ENCODE measurements at regions not wholly inside any gene's neighbourhood (a gene's known extent, or its start where the extent isn't known, plus 50 kb on each side); places are given as distances from the start of the nearest gene placed in this dataset.

- no peaks in the 10 kb centered on the region for H3K36me3 ChIP-seq
- no peak for TF ChIP-seq CTCF (IDR thresholded peaks at IDR 0.05)
- intact Hi-C loops (cut with DNase I): no loop called here
- 29 to 42% methylated on average over 2 of the region's 2 CpGs for WGBS, 2 donors
- ATAC-seq (no peak), DNase-seq (no peak)
- H3K27ac ChIP-seq: no peak overlapping the region
- H3K4me1 ChIP-seq: no peaks in the 10 kb centered on the region
- H3K9me3 ChIP-seq: peaks cover 0 to 3% (median 0%) of the 10 kb centered on the region in 11 donors
- no peaks in the 10 kb centered on the region for H3K27me3 ChIP-seq
- H3K4me3 ChIP-seq: no peak overlapping the region
Observed at GRCh38 chr4:34943741-34944386, 1300.5 kb downstream of the ARAP2 start.

- Histone ChIP-seq H3K4me1 (no peaks in the 10 kb centered on the region), H3K9me3 (peaks cover 0 to 9% (median 0%) of the 10 kb centered on the region in 11 donors), H3K4me3 (no peak overlapping the region), H3K36me3 (no peaks in the 10 kb centered on the region), H3K27ac (no peak overlapping the region), H3K27me3 (no peaks in the 10 kb centered on the region)
- TF ChIP-seq CTCF (IDR thresholded peaks at IDR 0.05): no peak
- DNase-seq (no peak), ATAC-seq (no peak)
- WGBS, 2 donors: 55 to 66% methylated on average over 2 of the region's 2 CpGs
- intact Hi-C loops (cut with DNase I): no loop called here
Observed at GRCh38 chr4:34950926-34951325, 1293.4 kb downstream of the ARAP2 start.

- Histone ChIP-seq H3K27ac (no peak overlapping the region), H3K4me1 (no peaks in the 10 kb centered on the region), H3K36me3 (no peaks in the 10 kb centered on the region), H3K9me3 (peaks cover 0 to 9% (median 0%) of the 10 kb centered on the region in 11 donors), H3K27me3 (no peaks in the 10 kb centered on the region), H3K4me3 (no peak overlapping the region)
- DNase-seq (no peak), ATAC-seq (no peak)
- TF ChIP-seq CTCF (IDR thresholded peaks at IDR 0.05): no peak
- WGBS, 2 donors: 74 to 76% methylated on average over 9 of the region's 9 CpGs
- intact Hi-C loops (cut with DNase I): no loop called here
Observed at GRCh38 chr4:34953145-34953799, 1291.0 kb downstream of the ARAP2 start.

GRCh38 chr4:34964613-34965012 lies 1279.7 kb downstream of the ARAP2 start:
- H3K36me3 ChIP-seq: no peaks in the 10 kb centered on the region
- H3K4me1 ChIP-seq: no peaks in the 10 kb centered on the region
- ATAC-seq (no peak), DNase-seq (no peak)
- no peak overlapping the region for H3K4me3 ChIP-seq
- intact Hi-C loops (cut with DNase I): no loop called here
- no peak for TF ChIP-seq CTCF (IDR thresholded peaks at IDR 0.05)
- H3K9me3 ChIP-seq: peaks cover 0 to under 1% (median 0%) of the 10 kb centered on the region in 11 donors
- WGBS, 2 donors: 12 to 16% methylated on average over 2 of the region's 2 CpGs
- H3K27ac ChIP-seq: no peak overlapping the region
- H3K27me3 ChIP-seq: no peaks in the 10 kb centered on the region
